Natural killer cell (primary cell): ENCODE measurements at regions not wholly inside any gene's neighbourhood (a gene's known extent, or its start where the extent isn't known, plus 50 kb on each side); places are given as distances from the start of the nearest gene placed in this dataset.

Experiments
- ATAC-seq, 3 donors: fragments of 150-1000 bp in 2 of 3; fragments of 200-7000 bp in 1 of 3; cut with Tn5 transposase; 1 replicate in 1 of 3; 2 replicates in 2 of 3; pipeline ENCODE4 v1.10.0; 2021; ENCODE audit warnings: mild to moderate bottlenecking in 2 of 3, moderate library complexity in 2 of 3
- DNase-seq, 2 donors: peaks; one replicate each; pipeline versions ENCODE4 v3.0.0 to v3.0.0-alpha.2; 2013 to 2021; ENCODE audit warnings: mixed read lengths in 1 of 2
- H3K27ac ChIP-seq: one replicate; pipeline ENCODE4 v1.5.1; 2013; ENCODE audit warnings: mild to moderate bottlenecking, low read length
- H3K27me3 ChIP-seq: one replicate; pipeline ENCODE4 v1.6.1; 2013; ENCODE audit warnings: low read length; ENCODE audit not compliant: control insufficient read depth, insufficient read depth
- H3K36me3 ChIP-seq: one replicate; pipeline ENCODE4 v1.6.1; 2013; ENCODE audit warnings: low read length; ENCODE audit not compliant: control insufficient read depth, insufficient read depth
- H3K4me1 ChIP-seq: one replicate; pipeline ENCODE4 v1.6.1; 2013; ENCODE audit warnings: low read length; ENCODE audit not compliant: control insufficient read depth, insufficient read depth
- H3K4me3 ChIP-seq: one replicate; pipeline ENCODE4 v1.5.1; 2013; ENCODE audit warnings: low read length
- H3K9me3 ChIP-seq: one replicate; pipeline ENCODE4 v1.6.1; 2013; ENCODE audit warnings: low read length; ENCODE audit not compliant: control insufficient read depth, insufficient read depth
- H3K27ac Mint-ChIP-seq, 2 donors: one replicate each; pipeline ENCODE4 v1.8.0; 2022; ENCODE audit warnings: mild to moderate bottlenecking in 2 of 2, mixed read lengths in 2 of 2, moderate library complexity in 1 of 2
- H3K27me3 Mint-ChIP-seq, 2 donors: one replicate each; pipeline ENCODE4 v1.8.0; 2022; ENCODE audit warnings: low read depth in 2 of 2, mixed read lengths in 2 of 2
- H3K36me3 Mint-ChIP-seq: one replicate; pipeline ENCODE4 v1.8.0; 2022; ENCODE audit warnings: mixed read lengths
- H3K4me1 Mint-ChIP-seq, 2 donors: one replicate each; pipeline ENCODE4 v1.8.0; 2022; ENCODE audit warnings: mixed read lengths in 2 of 2
- H3K4me3 Mint-ChIP-seq: one replicate; pipeline ENCODE4 v1.8.0; 2022; ENCODE audit warnings: mild to moderate bottlenecking, moderate library complexity, mixed read lengths
- H3K9me3 Mint-ChIP-seq, 2 donors: one replicate each; pipeline ENCODE4 v1.8.0; 2022; ENCODE audit warnings: mixed read lengths in 2 of 2
- CTCF ChIP-seq: fragments of 200-600 bp; IDR thresholded peaks from one replicate; pipeline ENCODE4 v1.8.0; 2022; ENCODE audit warnings: antibody characterized with exemption
- WGBS: methylation state at CpG from one replicate; pipeline ENCODE4 v1.1.7; 2013; ENCODE audit warnings: missing lambda C conversion rate; ENCODE audit not compliant: insufficient coverage; 5-methylcytosine and 5-hydroxymethylcytosine counted together
- intact Hi-C: fragments of 100-400 bp; cut with micrococcal nuclease; formaldehyde crosslinking; loops from one replicate; pipeline ENCODE4 v1.14.2; 2022

- Mint-ChIP-seq H3K27ac (no peak overlapping the region), H3K9me3 (peaks cover 0 to 9% of the 10 kb centered on the region in 2 donors), H3K4me1 (peaks cover 0 to 5% of the 10 kb centered on the region in 2 donors), H3K4me3 (no peak overlapping the region), H3K27me3 (peaks cover 16 to 19% of the 10 kb centered on the region in 2 donors), H3K36me3 (no peaks in the 10 kb centered on the region)
- no peak for TF ChIP-seq CTCF
- Histone ChIP-seq H3K36me3 (no peaks in the 10 kb centered on the region), H3K4me1 (no peaks in the 10 kb centered on the region), H3K9me3 (no peaks in the 10 kb centered on the region), H3K27me3 (no peaks in the 10 kb centered on the region), H3K27ac (no peak overlapping the region), H3K4me3 (no peak overlapping the region)
- no peak for DNase-seq
- no peak for ATAC-seq
- WGBS = 87% methylated on average over 8 of the region's 8 CpGs
- intact Hi-C loops = no loop called here
These were observed 82.4 kb upstream of the LRPAP1 start for GRCh38 chr4:3614731-3614980.

- Mint-ChIP-seq H3K4me3 (no peak overlapping the region), H3K36me3 (no peaks in the 10 kb centered on the region), H3K4me1 (peaks cover 0 to 5% of the 10 kb centered on the region in 2 donors), H3K9me3 (peaks cover 0 to 11% of the 10 kb centered on the region in 2 donors), H3K27me3 (peaks cover 15 to 16% of the 10 kb centered on the region in 2 donors), H3K27ac (no peak overlapping the region)
- DNase-seq = no peak
- H3K27ac ChIP-seq = no peak overlapping the region
- 86% methylated on average over 25 of the region's 25 CpGs for WGBS
- no peaks in the 10 kb centered on the region for H3K4me1 ChIP-seq
- no peak for ATAC-seq
- no peak overlapping the region for H3K4me3 ChIP-seq
- intact Hi-C loops = no loop called here
- no peaks in the 10 kb centered on the region for H3K9me3 ChIP-seq
- no peaks in the 10 kb centered on the region for H3K36me3 ChIP-seq
- no peaks in the 10 kb centered on the region for H3K27me3 ChIP-seq
- no peak for TF ChIP-seq CTCF
These were observed 81.9 kb upstream of the LRPAP1 start for GRCh38 chr4:3613967-3614730.

GRCh38 chr4:3612934-3613333 lies 80.7 kb upstream of the LRPAP1 start:
- WGBS = 100% methylated on average over 1 of the region's 1 CpG
- no peaks in the 10 kb centered on the region for H3K27me3 ChIP-seq
- Mint-ChIP-seq H3K27ac (no peak overlapping the region), H3K27me3 (peaks cover 4 to 11% of the 10 kb centered on the region in 2 donors), H3K36me3 (no peaks in the 10 kb centered on the region), H3K9me3 (peaks cover 0 to 11% of the 10 kb centered on the region in 2 donors), H3K4me1 (peaks cover 0 to 5% of the 10 kb centered on the region in 2 donors), H3K4me3 (no peak overlapping the region)
- H3K36me3 ChIP-seq = no peaks in the 10 kb centered on the region
- intact Hi-C loops = no loop called here
- TF ChIP-seq CTCF = no peak
- H3K27ac ChIP-seq = no peak overlapping the region
- no peak for ATAC-seq
- H3K4me1 ChIP-seq = no peaks in the 10 kb centered on the region
- H3K9me3 ChIP-seq = no peaks in the 10 kb centered on the region
- no peak overlapping the region for H3K4me3 ChIP-seq
- DNase-seq = no peak

- Mint-ChIP-seq H3K27me3 (peaks cover 0 to 7% of the 10 kb centered on the region in 2 donors), H3K4me3 (no peak overlapping the region), H3K27ac (no peak overlapping the region), H3K9me3 (peaks cover 0 to 11% of the 10 kb centered on the region in 2 donors), H3K36me3 (no peaks in the 10 kb centered on the region), H3K4me1 (peaks cover 0 to 5% of the 10 kb centered on the region in 2 donors)
- Histone ChIP-seq H3K36me3 (no peaks in the 10 kb centered on the region), H3K27ac (no peak overlapping the region), H3K4me1 (no peaks in the 10 kb centered on the region), H3K9me3 (no peaks in the 10 kb centered on the region), H3K27me3 (no peaks in the 10 kb centered on the region), H3K4me3 (no peak overlapping the region)
- no peak for TF ChIP-seq CTCF
- intact Hi-C loops = no loop called here
- DNase-seq (no peak), ATAC-seq (no peak)
- 73% methylated on average over 3 of the region's 4 CpGs for WGBS
These were observed 80.1 kb upstream of the LRPAP1 start for GRCh38 chr4:3612281-3612680.
